Keratinocyte (primary cell): ENCODE measurements at regions not wholly inside any gene's neighbourhood (a gene's known extent, or its start where the extent isn't known, plus 50 kb on each side); places are given as distances from the start of the nearest gene placed in this dataset.

Experiments used
- EZH2 ChIP-seq: IDR thresholded peaks from one replicate; pipeline ENCODE4 v1.6.1; 2012; ENCODE audit warnings: inconsistent platforms, mild to moderate bottlenecking, low read length, moderate library complexity
- TF ChIP-seq, protein P1 (sequence below), 3 experiments: IDR thresholded peaks in 1 of 3; conservative IDR thresholded peaks in 1 of 3; optimal IDR thresholded peaks in 1 of 3; 2 replicates in 2 of 3; 3 replicates in 1 of 3; pipeline versions ENCODE3 to v1.5.1; 2011; ENCODE audit warnings: low read length in 3 of 3, mild to moderate bottlenecking in 3 of 3, moderate library complexity in 2 of 3, control low read depth in 1 of 3, inconsistent platforms in 1 of 3; ENCODE audit not compliant: insufficient read depth in 2 of 3; ENCODE audit errors: extremely low read depth in 1 of 3

GRCh38 chr6:104349191-104349590 is 510.5 kb downstream of the HACE1 start:
- TF ChIP-seq, protein P1, sequence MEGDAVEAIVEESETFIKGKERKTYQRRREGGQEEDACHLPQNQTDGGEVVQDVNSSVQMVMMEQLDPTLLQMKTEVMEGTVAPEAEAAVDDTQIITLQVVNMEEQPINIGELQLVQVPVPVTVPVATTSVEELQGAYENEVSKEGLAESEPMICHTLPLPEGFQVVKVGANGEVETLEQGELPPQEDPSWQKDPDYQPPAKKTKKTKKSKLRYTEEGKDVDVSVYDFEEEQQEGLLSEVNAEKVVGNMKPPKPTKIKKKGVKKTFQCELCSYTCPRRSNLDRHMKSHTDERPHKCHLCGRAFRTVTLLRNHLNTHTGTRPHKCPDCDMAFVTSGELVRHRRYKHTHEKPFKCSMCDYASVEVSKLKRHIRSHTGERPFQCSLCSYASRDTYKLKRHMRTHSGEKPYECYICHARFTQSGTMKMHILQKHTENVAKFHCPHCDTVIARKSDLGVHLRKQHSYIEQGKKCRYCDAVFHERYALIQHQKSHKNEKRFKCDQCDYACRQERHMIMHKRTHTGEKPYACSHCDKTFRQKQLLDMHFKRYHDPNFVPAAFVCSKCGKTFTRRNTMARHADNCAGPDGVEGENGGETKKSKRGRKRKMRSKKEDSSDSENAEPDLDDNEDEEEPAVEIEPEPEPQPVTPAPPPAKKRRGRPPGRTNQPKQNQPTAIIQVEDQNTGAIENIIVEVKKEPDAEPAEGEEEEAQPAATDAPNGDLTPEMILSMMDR (optimal IDR thresholded peaks at IDR 0.05 in 1 of 3, IDR thresholded peaks at IDR 0.05 in 1 of 3, conservative IDR thresholded peaks at IDR 0.05 in 1 of 3; ENCODE audit: extremely low read depth in 1 of 3, insufficient read depth in 2 of 3, low read length in 3 of 3) = no peak
- TF ChIP-seq EZH2 = no peak
